OCI-LY7 (cell line): ENCODE measurements at regions not wholly inside any gene's neighbourhood (a gene's known extent, or its start where the extent isn't known, plus 50 kb on each side); places are given as distances from the start of the nearest gene placed in this dataset.

Source experiments
- BruUV-seq: library from RNA; stranded (reverse); fragments of 400-500 nt; replicated peaks from 2 replicates; lab custom pipeline; 2021; lab: Mats Ljungman, UMichigan
- CTCF ChIA-PET: fragments of 300-600 bp; sonication (Branson Sonifier 250); formaldehyde crosslinking; loops from one replicate; lab custom pipeline; 2022; ENCODE audit warnings: antibody characterized with exemption; ENCODE audit not compliant: unreplicated experiment; lab: Charles Lee
- POLR2A ChIA-PET: fragments of 300-600 bp; sonication (Branson Sonifier 250); formaldehyde crosslinking; loops from one replicate; lab custom pipeline; 2022; ENCODE audit warnings: antibody characterized with exemption; lab: Charles Lee
- DNase-seq: peaks from one replicate; pipeline ENCODE4 v3.0.0-alpha.2; 2015; ENCODE audit warnings: low spot score
- H2AFZ ChIP-seq: fragments of 200-600 bp; sonication (generic), shearing (Covaris generic); 2 replicates; pipeline ENCODE4 v1.6.1; 2014; ENCODE audit warnings: mild to moderate bottlenecking, antibody characterized with exemption, low read length, moderate library complexity
- H3K27ac ChIP-seq: fragments of 200-600 bp; sonication (generic); 2 replicates; pipeline ENCODE4 v1.5.1; 2014; ENCODE audit warnings: mixed run types, low read depth, mild to moderate bottlenecking, moderate library complexity, low read length, inconsistent platforms; ENCODE audit not compliant: poor library complexity, severe bottlenecking
- H3K36me3 ChIP-seq: fragments of 200-600 bp; sonication (generic); 2 replicates; pipeline ENCODE4 v1.6.1; 2014; ENCODE audit warnings: mild to moderate bottlenecking, antibody characterized with exemption, low read length, moderate library complexity, mixed read lengths; ENCODE audit not compliant: insufficient read depth
- H3K4me1 ChIP-seq: fragments of 200-600 bp; sonication (generic); 2 replicates; pipeline ENCODE4 v1.5.1; 2014; ENCODE audit warnings: mild to moderate bottlenecking, low read length; ENCODE audit not compliant: insufficient read depth, poor library complexity, severe bottlenecking
- H3K4me2 ChIP-seq: fragments of 200-600 bp; sonication (generic); 2 replicates; pipeline ENCODE4 v1.6.1; 2014; ENCODE audit warnings: mild to moderate bottlenecking, low read length
- H3K4me3 ChIP-seq: fragments of 200-600 bp; sonication (generic); 2 replicates; pipeline ENCODE4 v1.5.1; 2014; ENCODE audit warnings: mild to moderate bottlenecking, low read depth, low read length; ENCODE audit not compliant: poor library complexity, severe bottlenecking
- H3K79me2 ChIP-seq: fragments of 200-600 bp; sonication (generic); 2 replicates; pipeline ENCODE4 v1.6.1; 2016; ENCODE audit warnings: low read depth, mild to moderate bottlenecking, low read length, moderate library complexity, mixed read lengths; ENCODE audit not compliant: insufficient read depth
- H3K9me2 ChIP-seq: fragments of 200-600 bp; sonication (generic); 2 replicates; pipeline ENCODE4 v1.6.1; 2016; ENCODE audit warnings: mild to moderate bottlenecking, low read length, mixed read lengths; ENCODE audit not compliant: insufficient read depth
- H3K9me3 ChIP-seq: fragments of 200-600 bp; sonication (generic); 2 replicates; pipeline ENCODE4 v1.6.1; 2014; ENCODE audit warnings: mild to moderate bottlenecking, mixed run types, low read length, mixed read lengths
- H4K20me1 ChIP-seq: fragments of 200-600 bp; sonication (generic); 2 replicates; pipeline ENCODE4 v1.6.1; 2014; ENCODE audit warnings: mild to moderate bottlenecking, antibody characterized with exemption, low read length, moderate library complexity, mixed read lengths; ENCODE audit not compliant: insufficient read depth
- CTCF ChIP-seq: fragments of 200-600 bp; sonication (generic); conservative IDR thresholded peaks from 2 replicates; pipeline ENCODE4 v1.5.1; 2014; ENCODE audit warnings: mild to moderate bottlenecking, antibody characterized with exemption, low read length, moderate library complexity, mixed read lengths
- EZH2phosphoT487 ChIP-seq: fragments of 200-600 bp; sonication (generic); IDR thresholded peaks from 2 replicates; pipeline ENCODE4 v1.6.1; 2018; ENCODE audit warnings: low read depth, borderline replicate concordance, mild to moderate bottlenecking, mixed run types, antibody characterized with exemption, low read length, moderate library complexity, mixed read lengths
- intact Hi-C: fragments of 100-400 bp; cut with micrococcal nuclease; formaldehyde crosslinking; loops from one replicate; pipeline ENCODE4 v1.10.0; 2022; ENCODE audit not compliant: unreplicated experiment

DNA sequence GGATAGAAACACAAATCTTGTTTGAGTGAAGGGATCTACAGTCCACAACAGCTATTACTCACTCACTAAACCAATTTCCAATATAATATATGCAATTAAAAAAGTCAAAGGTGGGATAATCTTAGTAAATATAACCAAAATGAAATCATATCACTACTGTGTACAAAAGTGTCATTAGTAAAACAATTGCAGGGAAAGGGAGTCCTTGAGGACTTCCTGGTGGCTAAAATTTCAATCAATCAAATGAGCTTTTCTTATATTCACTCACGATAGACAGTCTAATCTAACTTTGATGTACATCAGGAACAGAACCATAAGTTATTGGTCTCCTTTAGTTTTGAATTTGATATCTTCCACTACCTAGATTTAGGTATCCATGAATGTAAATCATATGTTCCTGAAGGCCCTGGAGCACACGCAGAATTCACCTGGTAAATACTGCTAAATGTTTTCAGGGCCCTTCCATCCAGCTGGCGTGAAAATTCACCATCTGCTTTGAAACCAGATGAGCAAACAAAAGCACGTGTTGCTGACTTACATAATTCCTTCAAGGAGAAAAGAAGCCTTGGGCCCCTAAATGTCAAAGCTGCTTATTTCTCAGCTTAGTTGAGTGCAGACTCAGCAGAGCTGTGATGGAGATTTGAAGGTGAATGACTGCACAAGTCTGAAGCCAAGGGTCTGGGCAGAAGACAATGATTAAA, 159.3 kb upstream of the TMEM196 start:
- H3K4me1 ChIP-seq = no peaks in the 10 kb centered on the region
- H3K4me3 ChIP-seq = no peak overlapping the region
- no peak overlapping the region for H2AFZ ChIP-seq
- H4K20me1 ChIP-seq = no peaks in the 10 kb centered on the region
- no peaks in the 10 kb centered on the region for H3K9me2 ChIP-seq
- intact Hi-C loops = no loop called here
- ChIA-PET POLR2A (interaction anchor here (0.6 kb wide), 2 partner anchors 29 to 209 kb away, joined by 3 to 6 read pairs; no protein-coding TSS in a partner anchor), CTCF (no interaction called here)
- H3K79me2 ChIP-seq = no peaks in the 10 kb centered on the region
- H3K27ac ChIP-seq = no peak overlapping the region
- TF ChIP-seq EZH2phosphoT487 = no peak
- TF ChIP-seq CTCF = no peak
- H3K36me3 ChIP-seq = no peaks in the 10 kb centered on the region
- H3K4me2 ChIP-seq = no peak overlapping the region
- no peaks in the 10 kb centered on the region for H3K9me3 ChIP-seq
- DNase-seq = no peak
- no TSS peak for BruUV-seq

DNA sequence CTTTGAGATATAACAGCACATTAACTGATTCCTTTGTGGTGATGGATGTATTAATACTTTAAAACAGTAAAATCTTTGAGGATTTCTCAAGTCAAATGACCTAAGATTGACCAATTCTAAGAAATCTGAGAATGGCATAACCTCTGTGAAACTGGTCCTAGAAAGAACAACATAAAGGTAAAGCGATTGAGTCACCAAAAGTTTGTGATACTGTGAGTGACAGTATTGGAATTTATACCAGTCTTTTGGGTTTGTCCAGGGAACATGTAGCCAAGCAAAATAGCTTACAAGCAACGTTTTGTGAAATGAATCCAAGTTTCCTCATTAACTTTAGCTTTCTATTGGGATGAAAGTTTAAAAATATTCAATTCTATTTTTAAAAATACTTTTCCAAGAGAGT, 157.4 kb upstream of the TMEM196 start:
- no peaks in the 10 kb centered on the region for H3K4me1 ChIP-seq
- H3K4me3 ChIP-seq = no peak overlapping the region
- no peaks in the 10 kb centered on the region for H3K36me3 ChIP-seq
- no peaks in the 10 kb centered on the region for H3K9me2 ChIP-seq
- POLR2A ChIA-PET = no interaction called here
- no peak overlapping the region for H2AFZ ChIP-seq
- DNase-seq = no peak
- TF ChIP-seq CTCF = no peak
- TF ChIP-seq EZH2phosphoT487 = no peak
- intact Hi-C loops = no loop called here
- no peak overlapping the region for H3K4me2 ChIP-seq
- CTCF ChIA-PET = no interaction called here
- no peaks in the 10 kb centered on the region for H4K20me1 ChIP-seq
- H3K27ac ChIP-seq = no peak overlapping the region
- no peaks in the 10 kb centered on the region for H3K79me2 ChIP-seq
- BruUV-seq = no TSS peak
- H3K9me3 ChIP-seq = no peaks in the 10 kb centered on the region

GRCh38 chr7:19930051-19930450, 156.6 kb upstream of the TMEM196 start:
- BruUV-seq = no TSS peak
- ChIA-PET CTCF (no interaction called here), POLR2A (no interaction called here)
- no peak overlapping the region for H2AFZ ChIP-seq
- DNase-seq = no peak
- no peak overlapping the region for H3K4me2 ChIP-seq
- no peaks in the 10 kb centered on the region for H4K20me1 ChIP-seq
- no peak overlapping the region for H3K4me3 ChIP-seq
- no peaks in the 10 kb centered on the region for H3K9me3 ChIP-seq
- TF ChIP-seq CTCF (no peak), EZH2phosphoT487 (no peak)
- intact Hi-C loops = no loop called here
- H3K79me2 ChIP-seq = no peaks in the 10 kb centered on the region
- H3K4me1 ChIP-seq = no peaks in the 10 kb centered on the region
- no peak overlapping the region for H3K27ac ChIP-seq
- H3K9me2 ChIP-seq = no peaks in the 10 kb centered on the region
- no peaks in the 10 kb centered on the region for H3K36me3 ChIP-seq
